GM13976 (cell line): ENCODE measurements at regions not wholly inside any gene's neighbourhood (a gene's known extent, or its start where the extent isn't known, plus 50 kb on each side); places are given as distances from the start of the nearest gene placed in this dataset.

Experiments
- DNase-seq: peaks from one replicate; pipeline ENCODE4 v3.0.0; 2012; ENCODE audit warnings: low spot score
- in situ Hi-C: fragments of 300-500 bp; cut with MboI; formaldehyde crosslinking; loops from one replicate; pipeline ENCODE4 v1.12.0; 2022; ENCODE audit warnings: low sequenced_read_pairs, mixed read lengths, inconsistent platforms; ENCODE audit not compliant: unreplicated experiment
- TF ChIP-seq, protein P1 (sequence below): IDR thresholded peaks from 2 replicates; pipeline ENCODE4 v1.5.1; 2012; ENCODE audit warnings: borderline replicate concordance, mild to moderate bottlenecking; ENCODE audit not compliant: insufficient read depth; ENCODE audit errors: extremely low read depth, missing control alignments, control extremely low read depth

DNA sequence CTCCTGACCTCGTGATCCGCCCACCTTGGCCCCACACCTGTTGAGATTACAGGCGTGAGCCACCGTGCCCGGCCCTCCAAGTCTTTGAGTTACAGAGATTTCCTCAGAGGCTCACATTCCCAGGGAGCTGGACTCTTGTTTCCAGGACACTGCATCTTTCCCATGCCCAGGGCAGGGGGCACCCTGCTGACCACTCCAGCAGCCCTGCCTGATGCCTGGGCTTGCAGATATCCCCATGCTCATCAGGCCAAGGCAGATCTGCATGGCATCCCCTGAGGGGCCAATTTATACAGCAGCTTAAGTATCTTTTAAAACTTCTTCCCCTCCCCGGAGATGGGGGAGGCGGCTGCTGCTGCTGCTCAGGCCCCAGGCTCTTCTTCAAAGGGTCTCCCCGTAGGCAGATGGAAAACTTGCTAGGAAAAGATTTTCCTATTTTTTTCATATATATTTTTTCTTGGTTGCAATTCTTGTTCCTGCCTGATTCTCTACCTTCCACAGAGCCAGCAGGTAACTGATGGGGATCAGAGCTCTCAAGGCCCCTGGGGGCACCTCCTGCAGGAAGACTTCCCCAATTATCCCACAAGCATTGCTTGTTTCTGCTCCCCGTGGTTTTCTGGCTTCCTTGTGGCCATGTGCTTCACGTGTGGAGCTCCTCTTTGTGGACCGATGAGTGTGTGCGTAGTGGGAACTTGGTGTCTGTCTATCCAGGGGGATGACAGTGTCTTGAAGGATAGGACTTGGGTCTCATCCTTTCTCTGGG lies 102.2 kb upstream of the SDK2 start:
- DNase-seq: no peak
- in situ Hi-C loops: no loop called here
- TF ChIP-seq, protein P1, sequence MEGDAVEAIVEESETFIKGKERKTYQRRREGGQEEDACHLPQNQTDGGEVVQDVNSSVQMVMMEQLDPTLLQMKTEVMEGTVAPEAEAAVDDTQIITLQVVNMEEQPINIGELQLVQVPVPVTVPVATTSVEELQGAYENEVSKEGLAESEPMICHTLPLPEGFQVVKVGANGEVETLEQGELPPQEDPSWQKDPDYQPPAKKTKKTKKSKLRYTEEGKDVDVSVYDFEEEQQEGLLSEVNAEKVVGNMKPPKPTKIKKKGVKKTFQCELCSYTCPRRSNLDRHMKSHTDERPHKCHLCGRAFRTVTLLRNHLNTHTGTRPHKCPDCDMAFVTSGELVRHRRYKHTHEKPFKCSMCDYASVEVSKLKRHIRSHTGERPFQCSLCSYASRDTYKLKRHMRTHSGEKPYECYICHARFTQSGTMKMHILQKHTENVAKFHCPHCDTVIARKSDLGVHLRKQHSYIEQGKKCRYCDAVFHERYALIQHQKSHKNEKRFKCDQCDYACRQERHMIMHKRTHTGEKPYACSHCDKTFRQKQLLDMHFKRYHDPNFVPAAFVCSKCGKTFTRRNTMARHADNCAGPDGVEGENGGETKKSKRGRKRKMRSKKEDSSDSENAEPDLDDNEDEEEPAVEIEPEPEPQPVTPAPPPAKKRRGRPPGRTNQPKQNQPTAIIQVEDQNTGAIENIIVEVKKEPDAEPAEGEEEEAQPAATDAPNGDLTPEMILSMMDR: no peak

DNA sequence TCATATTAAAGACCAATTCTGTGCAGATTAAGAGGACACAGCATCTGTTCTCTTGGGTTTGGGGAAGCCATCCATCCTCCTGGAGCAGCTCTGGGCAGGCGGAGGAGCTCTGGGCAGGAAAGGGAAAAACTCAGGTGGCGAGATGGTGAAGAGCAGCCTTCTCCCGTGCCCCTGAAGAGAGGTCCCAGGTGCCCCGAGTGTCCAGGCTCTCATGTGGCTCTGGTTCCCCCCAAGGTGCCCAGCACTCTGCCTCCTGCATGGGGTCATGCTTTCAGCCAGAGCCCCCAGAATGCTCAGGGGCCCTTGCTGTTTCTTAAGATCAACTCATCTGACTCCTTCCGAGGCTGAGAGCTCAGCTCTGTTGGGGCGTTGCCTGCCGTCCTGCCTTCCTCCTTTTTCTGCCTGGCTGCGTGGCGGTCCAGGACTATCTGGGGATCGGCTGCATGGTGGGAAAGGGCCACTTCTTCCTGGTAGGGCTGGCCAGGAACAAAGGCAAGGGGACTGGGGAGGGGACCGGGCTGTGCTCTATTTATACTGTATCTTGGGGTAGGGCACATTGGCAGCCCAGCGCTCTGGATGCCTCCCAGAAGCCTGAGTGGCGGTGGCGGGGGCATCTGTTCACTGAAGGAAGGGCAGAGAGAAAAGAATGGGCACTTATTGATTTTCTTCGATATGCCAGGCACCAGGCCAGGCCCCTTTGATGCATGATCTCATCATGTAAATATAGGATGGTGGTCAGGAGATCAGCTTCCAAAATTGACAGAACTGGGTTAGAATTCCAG lies 103.2 kb upstream of the SDK2 start:
- in situ Hi-C loops: no loop called here
- DNase-seq: no peak
- TF ChIP-seq, protein P1: no peak

DNA sequence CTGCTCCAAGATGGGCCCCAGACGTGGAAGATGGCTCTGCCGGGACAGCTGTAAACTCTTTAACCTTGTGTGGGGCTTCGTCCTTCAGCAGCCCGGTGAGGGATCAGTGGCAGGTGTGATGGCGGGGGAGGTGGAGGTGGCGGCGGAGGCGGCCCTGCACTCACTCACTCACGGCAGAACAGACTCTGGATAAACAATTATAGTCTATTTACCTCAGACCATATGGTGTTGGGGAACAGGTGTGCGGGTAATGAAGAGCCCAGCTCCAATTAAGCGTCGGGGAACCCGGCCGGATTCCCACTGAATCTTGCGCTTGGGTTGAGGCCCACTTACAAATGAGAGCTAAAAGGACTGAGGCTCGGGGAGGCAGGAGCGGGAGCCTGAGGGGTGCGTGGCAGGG lies 104.3 kb upstream of the SDK2 start:
- in situ Hi-C loops: no loop called here
- no peak for DNase-seq
- TF ChIP-seq, protein P1: no peak

DNA sequence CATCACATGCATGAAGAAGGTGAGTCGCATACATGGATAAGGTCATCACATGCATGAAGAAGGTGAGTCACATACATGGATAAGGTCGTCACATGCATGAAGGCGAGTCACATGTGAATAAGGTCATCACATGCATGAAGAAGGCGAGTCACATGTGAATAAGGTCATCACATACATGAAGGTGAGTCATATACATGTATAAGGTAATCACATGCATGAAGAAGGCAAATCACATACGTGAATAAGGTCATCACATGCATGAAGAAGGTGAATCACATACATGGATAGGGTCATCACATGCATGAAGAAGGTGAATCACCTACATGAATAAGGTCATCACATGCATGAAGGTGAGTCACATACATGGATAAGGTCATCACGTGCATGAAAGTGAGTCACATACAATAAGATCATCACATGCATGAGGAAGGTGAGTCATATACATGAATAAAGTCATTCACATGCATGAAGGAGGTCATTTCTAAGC lies 105.1 kb upstream of the SDK2 start:
- no peak for DNase-seq
- TF ChIP-seq, protein P1: no peak
- in situ Hi-C loops: no loop called here

DNA sequence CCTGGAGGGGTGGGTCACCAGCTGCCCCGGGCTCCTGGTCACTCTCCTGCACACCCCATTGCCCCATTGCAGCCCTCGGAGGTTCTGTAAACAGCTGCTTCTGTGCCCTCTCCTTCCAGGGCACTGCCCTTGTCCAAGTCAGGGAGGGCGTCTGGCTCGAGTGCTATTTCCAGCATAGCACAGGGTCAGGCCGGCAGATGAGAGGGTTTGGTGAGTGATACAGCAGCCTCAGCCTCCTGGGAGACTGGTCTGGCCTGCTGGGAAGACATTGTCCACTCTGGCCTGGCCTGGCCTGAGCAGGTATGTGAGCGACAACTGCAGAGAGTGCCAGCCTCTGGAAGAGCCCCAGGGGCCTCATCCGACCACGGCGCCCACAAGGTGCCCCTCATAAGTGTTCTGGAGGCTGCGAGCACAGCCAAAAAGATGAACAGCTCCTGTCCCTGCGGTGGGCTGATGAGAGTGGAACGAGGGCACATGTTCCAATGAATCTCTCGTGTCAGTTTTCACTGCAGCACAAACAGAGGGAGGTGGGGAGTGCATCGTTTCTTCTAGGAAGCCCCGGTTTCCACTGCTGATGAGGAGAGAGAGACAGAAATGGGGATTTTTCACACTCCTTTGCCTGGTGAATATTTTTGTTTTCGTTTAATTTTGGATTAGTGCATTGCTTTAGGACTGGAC lies 105.8 kb upstream of the SDK2 start:
- TF ChIP-seq, protein P1: no peak
- in situ Hi-C loops: no loop called here
- DNase-seq: no peak

DNA sequence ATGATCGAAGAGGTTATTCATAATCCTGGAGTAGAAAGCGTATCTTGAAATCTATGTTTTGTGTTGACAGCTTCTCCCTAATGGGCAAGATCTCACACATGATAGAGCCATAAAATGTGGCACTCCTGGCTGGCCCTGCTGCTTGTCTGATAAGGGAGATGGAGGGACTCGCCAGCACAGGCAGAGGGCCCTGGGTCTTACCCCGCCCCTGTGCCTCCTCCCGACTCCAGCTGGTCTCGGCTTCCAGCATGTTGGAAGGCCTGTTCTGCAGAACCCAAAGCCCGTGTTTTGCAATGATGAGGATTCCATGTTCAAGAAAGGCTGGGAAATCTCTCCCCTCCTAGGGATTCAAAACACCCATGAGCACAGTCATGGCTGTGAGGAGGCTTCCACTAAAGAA lies 106.7 kb upstream of the SDK2 start:
- in situ Hi-C loops: no loop called here
- TF ChIP-seq, protein P1: no peak
- no peak for DNase-seq
